ENCODE measurements at regions not wholly inside any gene's neighbourhood (a gene's known extent, or its start where the extent isn't known, plus 50 kb on each side); places are given as distances from the start of the nearest gene placed in this dataset.

- H3K27ac ChIP-seq = no peak overlapping the region
- no peak for TF ChIP-seq CTCF (IDR thresholded peaks at IDR 0.05)
- intact Hi-C loops (cut with DNase I) = no loop called here
- no peak overlapping the region for H3K4me3 ChIP-seq
- H3K4me1 ChIP-seq = no peaks in the 10 kb centered on the region
- H3K27me3 ChIP-seq = no peaks in the 10 kb centered on the region
- no peak overlapping the region for H3K9ac ChIP-seq (ENCODE audit: low read depth in 2 of 2, low read length in 2 of 2)
- DNase-seq = no peak
- no peaks in the 10 kb centered on the region for H3K36me3 ChIP-seq
- H3K9me3 ChIP-seq = no peaks in the 10 kb centered on the region
Measured at GRCh38 chr6:147905711-147906110, 397.2 kb downstream of the SAMD5 start.

- intact Hi-C loops (cut with DNase I) = no loop called here
- no peaks in the 10 kb centered on the region for H3K9me3 ChIP-seq
- H3K4me3 ChIP-seq = no peak overlapping the region
- H3K4me1 ChIP-seq = no peaks in the 10 kb centered on the region
- TF ChIP-seq CTCF (IDR thresholded peaks at IDR 0.05) = no peak
- no peak overlapping the region for H3K9ac ChIP-seq (ENCODE audit: low read depth in 2 of 2, low read length in 2 of 2)
- no peak for DNase-seq
- no peak overlapping the region for H3K27ac ChIP-seq
- no peaks in the 10 kb centered on the region for H3K27me3 ChIP-seq
- H3K36me3 ChIP-seq = no peaks in the 10 kb centered on the region
Measured at GRCh38 chr6:147906361-147906760, 397.9 kb downstream of the SAMD5 start.

- intact Hi-C loops (cut with DNase I) = no loop called here
- TF ChIP-seq CTCF (IDR thresholded peaks at IDR 0.05) = no peak
Measured at GRCh38 chr6:147909640-147910039, 401.1 kb downstream of the SAMD5 start.

GRCh38 chr6:147910281-147910680, 401.8 kb downstream of the SAMD5 start:
- H3K4me1 ChIP-seq = no peaks in the 10 kb centered on the region
- no peak for TF ChIP-seq CTCF (IDR thresholded peaks at IDR 0.05)
- no peak overlapping the region for H3K27ac ChIP-seq
- intact Hi-C loops (cut with DNase I) = no loop called here
- H3K9me3 ChIP-seq = no peaks in the 10 kb centered on the region
- H3K4me3 ChIP-seq = no peak overlapping the region
- H3K9ac ChIP-seq (ENCODE audit: low read depth in 2 of 2, low read length in 2 of 2) = no peak overlapping the region
- H3K36me3 ChIP-seq = no peaks in the 10 kb centered on the region
- H3K27me3 ChIP-seq = no peaks in the 10 kb centered on the region
- no peak for DNase-seq

More at GRCh38 chr6:147909640-147910039, 401.1 kb downstream of the SAMD5 start:
- H3K27me3 ChIP-seq = no peaks in the 10 kb centered on the region
- no peak for DNase-seq
- no peak overlapping the region for H3K27ac ChIP-seq
- H3K36me3 ChIP-seq = no peaks in the 10 kb centered on the region
- H3K4me3 ChIP-seq = no peak overlapping the region
- H3K9ac ChIP-seq (ENCODE audit: low read depth in 2 of 2, low read length in 2 of 2) = no peak overlapping the region
- no peaks in the 10 kb centered on the region for H3K4me1 ChIP-seq
- H3K9me3 ChIP-seq = no peaks in the 10 kb centered on the region

GRCh38 chr6:147911057-147911456, 402.6 kb downstream of the SAMD5 start:
- Histone ChIP-seq H3K27ac (no peak overlapping the region), H3K4me3 (no peak overlapping the region), H3K27me3 (no peaks in the 10 kb centered on the region), H3K9me3 (no peaks in the 10 kb centered on the region), H3K9ac (ENCODE audit: low read depth in 2 of 2, low read length in 2 of 2) (no peak overlapping the region), H3K36me3 (no peaks in the 10 kb centered on the region), H3K4me1 (no peaks in the 10 kb centered on the region)
- no peak for DNase-seq
- intact Hi-C loops (cut with DNase I) = no loop called here
- TF ChIP-seq CTCF (IDR thresholded peaks at IDR 0.05) = no peak

GRCh38 chr6:147911686-147912085, 403.2 kb downstream of the SAMD5 start:
- H3K9ac ChIP-seq (ENCODE audit: low read depth in 2 of 2, low read length in 2 of 2) = no peak overlapping the region
- H3K4me1 ChIP-seq = no peaks in the 10 kb centered on the region
- no peaks in the 10 kb centered on the region for H3K27me3 ChIP-seq
- H3K36me3 ChIP-seq = no peaks in the 10 kb centered on the region
- H3K27ac ChIP-seq = no peak overlapping the region
- no peak for DNase-seq
- H3K9me3 ChIP-seq = no peaks in the 10 kb centered on the region
- no peak for TF ChIP-seq CTCF (IDR thresholded peaks at IDR 0.05)
- H3K4me3 ChIP-seq = no peak overlapping the region
- intact Hi-C loops (cut with DNase I) = no loop called here

Data from colonic mucosa (tissue), 4 donors.